ENCODE measurements at regions not wholly inside any gene's neighbourhood (a gene's known extent, or its start where the extent isn't known, plus 50 kb on each side); places are given as distances from the start of the nearest gene placed in this dataset.

DNA sequence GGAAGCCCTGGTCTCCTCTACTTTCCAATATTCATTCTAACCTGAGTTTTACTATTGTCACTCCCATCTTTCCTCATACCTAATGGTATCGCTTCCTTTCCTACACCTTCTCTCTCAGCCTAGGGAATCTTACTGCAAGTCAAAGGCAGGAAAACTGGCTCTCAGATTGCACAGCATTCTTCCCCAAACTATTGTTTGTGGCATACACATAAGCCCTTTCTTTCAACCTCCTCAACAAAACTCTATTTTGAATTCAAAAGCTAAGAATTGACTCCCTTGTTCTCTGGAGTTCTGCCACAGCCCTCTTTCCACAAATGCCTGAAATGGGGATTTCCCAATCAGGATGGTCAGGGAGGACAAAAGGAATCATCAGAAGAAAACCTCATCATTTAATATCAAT, 181.5 kb downstream of the FAM76B start:
- TF ChIP-seq, protein P1, sequence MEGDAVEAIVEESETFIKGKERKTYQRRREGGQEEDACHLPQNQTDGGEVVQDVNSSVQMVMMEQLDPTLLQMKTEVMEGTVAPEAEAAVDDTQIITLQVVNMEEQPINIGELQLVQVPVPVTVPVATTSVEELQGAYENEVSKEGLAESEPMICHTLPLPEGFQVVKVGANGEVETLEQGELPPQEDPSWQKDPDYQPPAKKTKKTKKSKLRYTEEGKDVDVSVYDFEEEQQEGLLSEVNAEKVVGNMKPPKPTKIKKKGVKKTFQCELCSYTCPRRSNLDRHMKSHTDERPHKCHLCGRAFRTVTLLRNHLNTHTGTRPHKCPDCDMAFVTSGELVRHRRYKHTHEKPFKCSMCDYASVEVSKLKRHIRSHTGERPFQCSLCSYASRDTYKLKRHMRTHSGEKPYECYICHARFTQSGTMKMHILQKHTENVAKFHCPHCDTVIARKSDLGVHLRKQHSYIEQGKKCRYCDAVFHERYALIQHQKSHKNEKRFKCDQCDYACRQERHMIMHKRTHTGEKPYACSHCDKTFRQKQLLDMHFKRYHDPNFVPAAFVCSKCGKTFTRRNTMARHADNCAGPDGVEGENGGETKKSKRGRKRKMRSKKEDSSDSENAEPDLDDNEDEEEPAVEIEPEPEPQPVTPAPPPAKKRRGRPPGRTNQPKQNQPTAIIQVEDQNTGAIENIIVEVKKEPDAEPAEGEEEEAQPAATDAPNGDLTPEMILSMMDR (conservative IDR thresholded peaks at IDR 0.05 in 1 of 2, IDR thresholded peaks at IDR 0.05 in 1 of 2; ENCODE audit: extremely low read depth in 1 of 2, insufficient read depth in 1 of 2, low read depth in 1 of 2, low read length in 2 of 2) = no peak
- no peak for TF ChIP-seq EZH2 (IDR thresholded peaks at IDR 0.05; ENCODE audit: borderline replicate concordance, low read length)

Measured in mammary epithelial cell (primary cell).